Smooth muscle cell (in vitro differentiated cells): ENCODE measurements at regions not wholly inside any gene's neighbourhood (a gene's known extent, or its start where the extent isn't known, plus 50 kb on each side); places are given as distances from the start of the nearest gene placed in this dataset.

Experiments used
- DNase-seq: peaks from one replicate; lab custom pipeline; 2025; ENCODE audit not compliant: unreplicated experiment; lab: John Stamatoyannopoulos, UW
- H2AFZ ChIP-seq: fragments of 200-600 bp; sonication (generic); 2 replicates; pipeline ENCODE4 v1.6.0; 2016; ENCODE audit warnings: antibody characterized with exemption, low read depth, mild to moderate bottlenecking
- H3F3A ChIP-seq: fragments of 200-600 bp; sonication (generic); 2 replicates; pipeline ENCODE4 v1.6.0; 2017; ENCODE audit warnings: antibody characterized with exemption, low read depth
- H3K27ac ChIP-seq: fragments of 200-600 bp; sonication (generic); 2 replicates; pipeline ENCODE4 v1.5.1; 2016; ENCODE audit warnings: low read depth, mild to moderate bottlenecking
- H3K27me3 ChIP-seq: fragments of 200-600 bp; sonication (generic); 2 replicates; pipeline ENCODE4 v1.6.1; 2016; ENCODE audit warnings: low read depth, mild to moderate bottlenecking
- H3K36me3 ChIP-seq: fragments of 200-600 bp; sonication (generic); 2 replicates; pipeline ENCODE4 v1.5.1; 2016; ENCODE audit warnings: low read depth
- H3K4me1 ChIP-seq: fragments of 200-600 bp; sonication (generic); 2 replicates; pipeline ENCODE4 v1.5.1; 2016; ENCODE audit warnings: low read depth
- H3K4me2 ChIP-seq: fragments of 200-600 bp; sonication (generic); 2 replicates; pipeline ENCODE4 v1.6.0; 2016; ENCODE audit warnings: mild to moderate bottlenecking
- H3K4me3 ChIP-seq: fragments of 200-600 bp; sonication (generic); 2 replicates; pipeline ENCODE4 v1.5.1; 2016; ENCODE audit warnings: mild to moderate bottlenecking
- H3K79me2 ChIP-seq: fragments of 200-600 bp; sonication (generic); 2 replicates; pipeline ENCODE4 v1.6.0; 2016; ENCODE audit warnings: low read depth, mild to moderate bottlenecking
- H3K9ac ChIP-seq: fragments of 200-600 bp; sonication (generic); 2 replicates; pipeline ENCODE4 v1.6.0; 2016; ENCODE audit warnings: low read depth
- H3K9me3 ChIP-seq: fragments of 200-600 bp; sonication (generic); replicated peaks from 2 replicates; pipeline ENCODE4 v1.5.1; 2016; ENCODE audit warnings: low read depth
- H4K20me1 ChIP-seq: fragments of 200-600 bp; sonication (generic); 2 replicates; pipeline ENCODE4 v1.6.0; 2016; ENCODE audit warnings: low read depth
- CTCF ChIP-seq: fragments of 200-600 bp; sonication (generic); IDR thresholded peaks from 2 replicates; pipeline ENCODE4 v1.5.1; 2017; ENCODE audit warnings: borderline replicate concordance, mild to moderate bottlenecking, antibody characterized with exemption; ENCODE audit not compliant: insufficient read depth, poor library complexity, severe bottlenecking
- WGBS: methylation state at CpG from one replicate; pipeline ENCODE4 v1.1.7; 2016; ENCODE audit warnings: low lambda C conversion rate; 5-methylcytosine and 5-hydroxymethylcytosine counted together

- Histone ChIP-seq H4K20me1 (no peaks in the 10 kb centered on the region), H3K27ac (no peak overlapping the region), H3K4me3 (no peak overlapping the region), H3K27me3 (no peaks in the 10 kb centered on the region), H3K4me1 (peaks cover 5% of the 10 kb centered on the region), H2AFZ (no peak overlapping the region), H3K79me2 (peaks cover 45% of the 10 kb centered on the region), H3K36me3 (no peaks in the 10 kb centered on the region), H3F3A (no peaks in the 10 kb centered on the region), H3K9ac (no peak overlapping the region), H3K4me2 (peak overlapping the region; percentile 12), H3K9me3 (no peaks in the 10 kb centered on the region)
- no peak for TF ChIP-seq CTCF
- DNase-seq: no peak
- 100% methylated on average over 1 of the region's 1 CpG for WGBS
Measured at GRCh38 chr9:36456480-36457065, 56.5 kb upstream of the RNF38 start.

GRCh38 chr9:36451949-36452348 lies 51.9 kb upstream of the RNF38 start:
- Histone ChIP-seq H3F3A (no peaks in the 10 kb centered on the region), H3K4me1 (peaks cover 4% of the 10 kb centered on the region), H3K4me3 (no peak overlapping the region), H3K4me2 (no peak overlapping the region), H3K36me3 (no peaks in the 10 kb centered on the region), H3K9me3 (no peaks in the 10 kb centered on the region), H4K20me1 (peaks cover 42% of the 10 kb centered on the region), H3K27me3 (no peaks in the 10 kb centered on the region), H3K9ac (no peak overlapping the region), H3K79me2 (peaks cover 41% of the 10 kb centered on the region), H2AFZ (no peak overlapping the region), H3K27ac (no peak overlapping the region)
- whole genome bisulfite sequencing: 95% methylated on average over 3 of the region's 3 CpGs
- TF ChIP-seq CTCF: no peak
- DNase-seq: no peak

GRCh38 chr9:36450110-36450732 lies 50.2 kb upstream of the RNF38 start:
- Histone ChIP-seq H3K79me2 (peaks cover 44% of the 10 kb centered on the region), H3K9ac (no peak overlapping the region), H2AFZ (no peak overlapping the region), H3K4me3 (no peak overlapping the region), H3K36me3 (no peaks in the 10 kb centered on the region), H3K27ac (no peak overlapping the region), H3K4me1 (no peaks in the 10 kb centered on the region), H3K27me3 (no peaks in the 10 kb centered on the region), H3K4me2 (no peak overlapping the region), H3F3A (no peaks in the 10 kb centered on the region), H4K20me1 (peaks cover 57% of the 10 kb centered on the region), H3K9me3 (no peaks in the 10 kb centered on the region)
- 90% methylated on average over 3 of the region's 3 CpGs for WGBS
- peak; percentile 76 for TF ChIP-seq CTCF
- DNase-seq: no peak
